Heart right ventricle (tissue), 16 donors: ENCODE measurements at regions not wholly inside any gene's neighbourhood (a gene's known extent, or its start where the extent isn't known, plus 50 kb on each side); places are given as distances from the start of the nearest gene placed in this dataset.

Experiments
- ATAC-seq, 8 donors: fragments of 200-7000 bp; cut with Tn5 transposase; one replicate each; pipeline ENCODE4 v1.9.1; 2020; ENCODE audit warnings: mild to moderate bottlenecking in 8 of 8, moderate library complexity in 8 of 8, moderate number of reproducible peaks in 1 of 8
- DNase-seq, 2 donors: peaks; one replicate each; pipeline ENCODE4 v3.0.0-alpha.2; 2020
- H3K27ac ChIP-seq, 10 donors: fragments of 200-600 bp; sonication (generic) in 2 of 10; one replicate each; pipeline versions ENCODE4 v1.5.0 to v1.8.0; 2020 to 2022; ENCODE audit warnings: mild to moderate bottlenecking in 3 of 10
- H3K27me3 ChIP-seq, 7 donors: fragments of 200-600 bp; one replicate each; pipeline ENCODE4 v1.8.0; 2021 to 2022; ENCODE audit warnings: mild to moderate bottlenecking in 2 of 7
- H3K36me3 ChIP-seq, 9 donors: fragments of 200-600 bp; sonication (generic) in 1 of 9; one replicate each; pipeline versions ENCODE4 v1.5.0 to v1.8.0; 2020 to 2022; ENCODE audit warnings: mild to moderate bottlenecking in 2 of 9
- H3K4me1 ChIP-seq, 9 donors: fragments of 200-600 bp; sonication (generic) in 1 of 9; one replicate each; pipeline versions ENCODE4 v1.5.0 to v1.8.0; 2020 to 2022; ENCODE audit warnings: mild to moderate bottlenecking in 4 of 9
- H3K4me3 ChIP-seq, 10 donors: fragments of 200-600 bp; sonication (generic) in 2 of 10; one replicate each; pipeline versions ENCODE4 v1.5.0 to v1.8.0; 2020 to 2022; ENCODE audit warnings: mild to moderate bottlenecking in 7 of 10, moderate library complexity in 2 of 10
- H3K9me3 ChIP-seq, 11 donors: fragments of 200-600 bp in 10 of 11; sonication (generic) in 2 of 11; one replicate each; pipeline versions ENCODE4 v1.5.0 to v1.8.0; 2013 to 2022; ENCODE audit warnings: mild to moderate bottlenecking in 2 of 11, control low read depth in 1 of 11, moderate library complexity in 1 of 11
- WGBS, 2 donors: extraction: QIAGEN DNeasy Blood & Tissue Kit; methylation state at CpG; one replicate each; pipeline ENCODE4 v1.1.7; 2013; ENCODE audit warnings: inconsistent platforms in 1 of 2; 5-methylcytosine and 5-hydroxymethylcytosine counted together
- intact Hi-C, 10 donors: fragments of 100-400 bp; cut with DNase I; formaldehyde crosslinking; loops; one replicate each; pipeline versions ENCODE4 v1.11.1 to v1.14.2; 2022
- TF ChIP-seq, protein P1 (sequence below), 9 donors: fragments of 200-600 bp; sonication (generic) in 2 of 9; IDR thresholded peaks; one replicate each; pipeline versions ENCODE4 v1.5.0 to v1.8.0; 2021 to 2022; ENCODE audit warnings: antibody characterized with exemption in 9 of 9, mild to moderate bottlenecking in 5 of 9, moderate library complexity in 1 of 9
- donor health status: Arrhythmogenic right ventricular cardiomyopathy.
- donor health status: ischemic (EF 13 %, LVEDD 7.1; RV severe dilation, severe dysfunction).
- donor health status: healthy with polysubstance abuse.
- donor health status: DM: no; HTN: yes; CAD: no.
- donor health status: DM: no; HTN: no; CAD: no.
- donor health status: ischemic (EF 25% LVEDD 6.9; RV normal size, moderate dysfunction).
- donor health status: ischemic (EF 25% LVEDD 5.7; RV mildly dilated, moderate dysfunction).
- donor health status: healthy.
- donor health status: DM: yes; HTN: yes; CAD: no.
- donor health status: Ischemic cardiomyopathy.
- donor health status: ischemic (EF 35%, LVEDD 5.7; RV mildly dilated, moderate dysfunction).
- donor health status: nonischemic (EF 11% LVEDD 7.7; RV severe dilation, severe dysfunction).
- donor health status: DM: yes; HTN: yes; CAD: no.
- donor health status: PGD.
- donor health status: ischemic (EF 29% LVEDD 5.4; RV normal size, mild dysfunction).
- donor health status: nonischemic (EF 23%, LVEDD 6.1; RV moderate dilation, normal function).

DNA sequence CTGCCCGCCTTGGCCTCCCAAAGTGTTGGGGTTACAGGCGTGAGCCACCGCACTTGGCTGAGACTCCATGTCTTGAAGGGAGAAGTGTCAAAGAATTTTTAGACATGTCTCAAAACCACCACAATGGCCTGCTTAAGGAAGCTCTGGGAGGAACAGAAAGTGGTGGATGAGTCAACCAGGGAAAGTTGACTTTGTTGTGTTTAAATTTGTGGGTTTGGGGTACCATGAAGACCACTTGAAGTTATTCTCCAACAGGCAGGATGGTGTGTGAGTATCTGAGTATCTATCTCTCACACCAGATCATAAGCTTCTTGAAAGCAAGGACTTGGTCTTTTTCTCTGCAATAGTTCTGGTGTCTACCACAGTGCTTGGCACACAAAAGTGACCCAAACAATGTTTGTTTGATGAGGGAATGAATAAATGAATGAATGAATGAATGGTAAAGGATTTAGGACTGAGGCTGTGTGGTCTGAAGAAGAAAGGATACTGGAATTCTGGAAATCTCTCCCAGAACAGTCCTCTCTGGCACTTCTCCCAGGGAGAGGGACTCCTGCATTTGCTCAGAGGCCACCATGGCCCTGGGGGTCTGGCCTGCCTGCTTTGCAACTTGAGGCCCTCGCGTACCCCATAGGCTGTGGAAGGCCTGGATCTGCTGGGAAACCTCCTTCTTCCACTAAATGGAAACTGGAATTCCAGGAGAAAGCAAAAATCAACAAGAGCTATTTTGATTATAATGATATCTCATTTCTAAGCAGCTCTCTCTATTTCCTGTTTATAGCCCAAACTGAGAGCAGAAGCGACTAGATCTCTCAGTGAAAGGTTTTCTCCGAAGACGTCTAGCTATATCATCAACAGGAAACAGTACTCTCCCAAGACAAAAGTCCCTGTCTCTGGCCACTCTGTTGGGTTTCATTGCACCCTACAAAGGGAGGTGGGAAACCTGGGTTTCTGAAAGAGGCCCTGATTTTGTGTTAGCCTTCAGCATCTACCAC is 187.9 kb downstream of the PALM2AKAP2 start:
- peak overlapping the region in 9 of 10 donors; percentile 2 to 79 (median 53) for H3K27ac ChIP-seq
- no peaks in the 10 kb centered on the region for H3K9me3 ChIP-seq
- H3K4me3 ChIP-seq = no peak overlapping the region
- 68 to 83% methylated on average over 8 of the region's 8 CpGs for WGBS, 2 donors
- H3K36me3 ChIP-seq = no peaks in the 10 kb centered on the region
- TF ChIP-seq, protein P1, sequence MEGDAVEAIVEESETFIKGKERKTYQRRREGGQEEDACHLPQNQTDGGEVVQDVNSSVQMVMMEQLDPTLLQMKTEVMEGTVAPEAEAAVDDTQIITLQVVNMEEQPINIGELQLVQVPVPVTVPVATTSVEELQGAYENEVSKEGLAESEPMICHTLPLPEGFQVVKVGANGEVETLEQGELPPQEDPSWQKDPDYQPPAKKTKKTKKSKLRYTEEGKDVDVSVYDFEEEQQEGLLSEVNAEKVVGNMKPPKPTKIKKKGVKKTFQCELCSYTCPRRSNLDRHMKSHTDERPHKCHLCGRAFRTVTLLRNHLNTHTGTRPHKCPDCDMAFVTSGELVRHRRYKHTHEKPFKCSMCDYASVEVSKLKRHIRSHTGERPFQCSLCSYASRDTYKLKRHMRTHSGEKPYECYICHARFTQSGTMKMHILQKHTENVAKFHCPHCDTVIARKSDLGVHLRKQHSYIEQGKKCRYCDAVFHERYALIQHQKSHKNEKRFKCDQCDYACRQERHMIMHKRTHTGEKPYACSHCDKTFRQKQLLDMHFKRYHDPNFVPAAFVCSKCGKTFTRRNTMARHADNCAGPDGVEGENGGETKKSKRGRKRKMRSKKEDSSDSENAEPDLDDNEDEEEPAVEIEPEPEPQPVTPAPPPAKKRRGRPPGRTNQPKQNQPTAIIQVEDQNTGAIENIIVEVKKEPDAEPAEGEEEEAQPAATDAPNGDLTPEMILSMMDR (IDR thresholded peaks at IDR 0.05) = no peak
- intact Hi-C loops = loop anchor here in 3 of 10 donors (5.0 to 10.0 kb wide), 3 partner anchors 41 to 53 kb away; no protein-coding TSS in a partner anchor
- DNase-seq (no peak), ATAC-seq (peak in 3 of 8 donors; percentile 14 to 47 (median 15))
- H3K4me1 ChIP-seq = peaks cover 3 to 61% (median 49%) of the 10 kb centered on the region in 9 donors
- H3K27me3 ChIP-seq = no peaks in the 10 kb centered on the region

DNA sequence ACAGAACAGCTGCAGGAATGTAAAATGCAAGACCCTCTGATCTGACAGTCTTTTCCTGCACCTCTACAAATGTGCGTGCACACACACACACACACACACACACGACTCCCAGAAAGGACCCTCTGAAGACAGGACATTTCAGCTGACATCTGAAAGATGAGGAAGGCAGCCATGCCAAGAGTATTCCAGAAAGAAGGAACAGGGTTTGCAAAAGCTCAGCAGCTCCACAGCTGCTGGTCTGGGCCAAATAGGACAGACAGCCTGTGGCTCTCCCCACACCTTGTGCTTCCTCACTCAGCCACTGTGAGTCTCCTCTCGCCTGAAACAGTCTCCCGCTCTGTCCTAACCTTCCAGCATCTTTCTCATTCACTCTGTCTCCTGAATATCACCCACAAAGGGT is 189.0 kb downstream of the PALM2AKAP2 start:
- TF ChIP-seq, protein P1 (IDR thresholded peaks at IDR 0.05) = peak in 7 of 9 donors; percentile 6 to 53 (median 36)
- Histone ChIP-seq H3K9me3 (no peaks in the 10 kb centered on the region), H3K36me3 (no peaks in the 10 kb centered on the region), H3K27ac (peak overlapping the region; percentile 2 to 79 (median 56)), H3K27me3 (no peaks in the 10 kb centered on the region), H3K4me1 (peaks cover 3 to 65% (median 50%) of the 10 kb centered on the region in 9 donors), H3K4me3 (no peak overlapping the region)
- peak in 1 of 2 donors; percentile 38 for DNase-seq
- WGBS, 2 donors = 51 to 58% methylated on average over 4 of the region's 4 CpGs
- intact Hi-C loops = loop anchor here in 3 of 10 donors (5.0 to 10.0 kb wide), 3 partner anchors 42 to 54 kb away; no protein-coding TSS in a partner anchor
- peak in 7 of 8 donors; percentile 39 to 87 (median 77) for ATAC-seq

DNA sequence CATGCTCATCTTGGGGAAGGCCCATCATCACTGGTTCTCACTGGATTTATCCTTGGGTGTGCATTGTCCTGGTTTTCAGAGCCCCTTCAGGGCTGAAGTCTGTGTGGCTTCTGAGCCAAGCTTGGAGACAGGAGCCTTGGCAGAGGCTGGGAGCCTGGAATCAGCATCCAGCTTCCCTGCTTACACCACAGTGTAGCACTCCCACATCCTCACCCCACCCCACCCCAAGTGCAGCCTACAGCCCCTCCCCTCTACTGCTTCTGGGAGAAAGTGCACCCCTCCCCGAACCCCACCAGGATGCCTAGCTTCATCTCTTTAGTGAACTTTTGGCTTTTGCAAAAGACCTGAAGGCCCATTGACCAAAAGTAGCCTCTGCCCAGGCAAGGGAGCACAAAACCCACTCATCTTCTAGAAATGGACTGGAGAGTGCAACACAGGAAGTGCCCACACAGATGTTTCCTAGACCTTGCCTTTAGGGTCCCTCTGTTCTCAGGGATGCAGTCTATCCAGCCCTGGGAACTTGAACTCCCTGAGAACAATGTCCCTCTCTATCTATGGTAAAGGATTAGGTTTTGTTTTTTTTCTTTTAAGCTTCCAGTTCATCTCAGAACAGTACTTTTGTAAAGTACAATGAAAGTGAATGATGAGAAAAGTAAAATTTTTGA is 189.7 kb downstream of the PALM2AKAP2 start:
- Histone ChIP-seq H3K36me3 (no peaks in the 10 kb centered on the region), H3K27ac (peak overlapping the region; percentile 2 to 79 (median 56)), H3K4me3 (no peak overlapping the region), H3K9me3 (no peaks in the 10 kb centered on the region), H3K4me1 (peaks cover 3 to 72% (median 57%) of the 10 kb centered on the region in 9 donors), H3K27me3 (no peaks in the 10 kb centered on the region)
- TF ChIP-seq, protein P1 (IDR thresholded peaks at IDR 0.05) = no peak
- intact Hi-C loops = loop anchor here in 3 of 10 donors (5.0 to 10.0 kb wide), 3 partner anchors 42 to 55 kb away; no protein-coding TSS in a partner anchor
- ATAC-seq = peak; percentile 16 to 66 (median 60)
- DNase-seq = peak in 1 of 2 donors; percentile 30
- 47 to 77% methylated on average over 1 of the region's 1 CpG for WGBS, 2 donors

DNA sequence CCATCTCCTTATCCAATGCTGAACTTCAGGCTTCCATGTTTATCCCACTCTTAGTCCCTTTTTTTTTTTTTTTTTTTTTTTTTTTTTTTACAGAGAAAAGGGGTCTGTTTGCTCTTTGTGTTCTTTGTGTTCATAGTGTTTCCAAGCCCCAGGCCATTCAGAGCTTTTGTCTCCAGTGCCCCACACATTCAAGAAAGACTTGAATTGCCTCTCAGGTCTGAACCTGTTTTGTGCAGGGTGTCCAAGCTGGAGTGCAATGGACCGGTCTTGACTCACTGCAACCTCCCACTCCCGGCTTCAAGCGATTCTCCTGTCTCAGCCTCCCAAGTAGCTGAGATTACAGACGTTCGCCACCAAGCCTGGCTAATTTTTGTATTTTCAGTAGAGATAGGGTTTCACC is 191.2 kb downstream of the PALM2AKAP2 start:
- no peak for ATAC-seq
- Histone ChIP-seq H3K9me3 (no peaks in the 10 kb centered on the region), H3K27ac (no peak overlapping the region), H3K4me1 (peaks cover 3 to 75% (median 54%) of the 10 kb centered on the region in 9 donors), H3K36me3 (no peaks in the 10 kb centered on the region), H3K27me3 (no peaks in the 10 kb centered on the region), H3K4me3 (no peak overlapping the region)
- no peak for DNase-seq
- intact Hi-C loops = no loop called here
- TF ChIP-seq, protein P1 (IDR thresholded peaks at IDR 0.05) = no peak
- WGBS, 2 donors = 95 to 97% methylated on average over 5 of the region's 5 CpGs
